ENCODE measurements at regions not wholly inside any gene's neighbourhood (a gene's known extent, or its start where the extent isn't known, plus 50 kb on each side); places are given as distances from the start of the nearest gene placed in this dataset.

- in situ Hi-C loops (cut with HindIII; ENCODE audit: low pct_unique_long_range_greater_than_20kb, low sequenced_read_pairs): no loop called here
- ChIA-PET POLR2A (no interaction called here), CTCF (no interaction called here)
- intact Hi-C loops (cut with micrococcal nuclease; ENCODE audit: unreplicated experiment): no loop called here
- H3K9me3 ChIP-seq (ENCODE audit: control insufficient read depth, insufficient read depth, low read depth, low read length): no peaks in the 10 kb centered on the region
- no peak overlapping the region for H3K4me3 ChIP-seq (ENCODE audit: low read depth in 2 of 2, low read length in 2 of 2)
- ATAC-seq: no peak
- no peaks in the 10 kb centered on the region for H3K4me1 ChIP-seq (ENCODE audit: control insufficient read depth, insufficient read depth, low read length)
- no peaks in the 10 kb centered on the region for H3K36me3 ChIP-seq (ENCODE audit: control insufficient read depth, insufficient read depth, low read length)
- no peak for TF ChIP-seq CTCF (IDR thresholded peaks at IDR 0.05)
- no peak for TF ChIP-seq POLR2AphosphoS5 (IDR thresholded peaks at IDR 0.05; ENCODE audit: low read depth, low read length)
- TF ChIP-seq REST (IDR thresholded peaks at IDR 0.05; ENCODE audit: insufficient read depth in 1 of 2, low read depth in 2 of 2, low read length in 1 of 2): no peak
- no peak for TF ChIP-seq TCF7L2 (IDR thresholded peaks at IDR 0.05; ENCODE audit: low read depth, low read length)
- TF ChIP-seq SIN3A (IDR thresholded peaks at IDR 0.05; ENCODE audit: borderline replicate concordance, insufficient read depth, low read depth, low read length): no peak
- DNase-seq (ENCODE audit: low read depth, low spot score): no peak
- BruUV-seq (replicated peaks): no TSS peak
- H3K27me3 ChIP-seq (ENCODE audit: control insufficient read depth, insufficient read depth, low read length): no peaks in the 10 kb centered on the region
- H3K27ac ChIP-seq (ENCODE audit: low read length): no peak overlapping the region
Measured at GRCh38 chr9:118269623-118270022, 565.4 kb downstream of the TLR4 start.

GRCh38 chr9:118271331-118271730 is 567.1 kb downstream of the TLR4 start:
- Histone ChIP-seq H3K36me3 (ENCODE audit: control insufficient read depth, insufficient read depth, low read length) (no peaks in the 10 kb centered on the region), H3K27ac (ENCODE audit: low read length) (no peak overlapping the region), H3K4me3 (ENCODE audit: low read depth in 2 of 2, low read length in 2 of 2) (no peak overlapping the region), H3K4me1 (ENCODE audit: control insufficient read depth, insufficient read depth, low read length) (no peaks in the 10 kb centered on the region), H3K27me3 (ENCODE audit: control insufficient read depth, insufficient read depth, low read length) (no peaks in the 10 kb centered on the region), H3K9me3 (ENCODE audit: control insufficient read depth, insufficient read depth, low read depth, low read length) (no peaks in the 10 kb centered on the region)
- no peak for ATAC-seq
- no TSS peak for BruUV-seq (replicated peaks)
- no peak for DNase-seq (ENCODE audit: low read depth, low spot score)
- POLR2A ChIA-PET: no interaction called here
- in situ Hi-C loops (cut with HindIII; ENCODE audit: low pct_unique_long_range_greater_than_20kb, low sequenced_read_pairs): no loop called here
- intact Hi-C loops (cut with micrococcal nuclease; ENCODE audit: unreplicated experiment): no loop called here
- CTCF ChIA-PET: no interaction called here
- TF ChIP-seq POLR2AphosphoS5 (IDR thresholded peaks at IDR 0.05; ENCODE audit: low read depth, low read length) (no peak), REST (IDR thresholded peaks at IDR 0.05; ENCODE audit: insufficient read depth in 1 of 2, low read depth in 2 of 2, low read length in 1 of 2) (no peak), CTCF (IDR thresholded peaks at IDR 0.05) (no peak), TCF7L2 (IDR thresholded peaks at IDR 0.05; ENCODE audit: low read depth, low read length) (no peak), SIN3A (IDR thresholded peaks at IDR 0.05; ENCODE audit: borderline replicate concordance, insufficient read depth, low read depth, low read length) (no peak)

All from Panc1 (cell line).